NCI-H1092 treated with DMSO at 0.1 percent for 48 hours (cell line): ENCODE measurements at regions not wholly inside any gene's neighbourhood (a gene's known extent, or its start where the extent isn't known, plus 50 kb on each side); places are given as distances from the start of the nearest gene placed in this dataset.

ENCODE experiments used
- DNase-seq: peaks from one replicate; lab custom pipeline; 2025; lab: John Stamatoyannopoulos, UW

DNA sequence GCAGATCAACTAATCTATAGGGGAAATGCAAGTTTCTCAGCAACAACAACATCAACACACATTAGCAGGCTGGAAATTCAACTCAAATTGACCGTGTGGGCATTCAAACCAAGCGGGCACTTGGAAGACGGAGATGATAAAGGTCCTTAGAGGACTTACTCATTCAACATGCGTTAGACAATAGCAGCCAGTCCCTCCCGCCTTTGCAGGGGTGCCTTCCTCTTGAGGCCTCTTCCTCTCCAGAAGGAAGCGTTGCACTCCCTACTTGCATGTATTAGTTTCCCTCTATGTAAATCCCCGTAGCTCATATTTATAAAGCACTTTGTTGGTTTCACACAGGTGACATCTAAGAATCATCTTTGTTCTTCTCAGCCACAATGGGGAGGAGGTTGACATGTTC lies 300.8 kb upstream of the STXBP5 start:
- no peak for DNase-seq

DNA sequence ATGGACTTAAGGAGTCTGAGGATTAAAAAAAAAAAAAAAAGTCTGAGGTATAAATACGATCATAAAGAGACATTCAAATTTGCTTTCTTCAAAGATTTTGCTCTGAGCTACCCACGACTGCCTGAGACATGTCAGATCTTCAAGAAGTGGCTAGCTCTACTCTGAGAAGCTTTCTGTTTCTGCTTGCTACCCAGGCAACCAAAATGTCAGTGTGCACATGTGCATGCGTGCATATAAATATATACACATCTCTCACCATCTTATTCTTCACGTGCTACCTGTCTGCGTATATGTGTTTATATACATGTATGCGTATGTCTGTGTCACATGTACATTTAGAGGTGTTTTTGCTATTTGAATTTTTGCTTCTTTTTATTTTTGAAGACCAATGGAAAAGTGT lies 299.6 kb upstream of the STXBP5 start:
- no peak for DNase-seq

DNA sequence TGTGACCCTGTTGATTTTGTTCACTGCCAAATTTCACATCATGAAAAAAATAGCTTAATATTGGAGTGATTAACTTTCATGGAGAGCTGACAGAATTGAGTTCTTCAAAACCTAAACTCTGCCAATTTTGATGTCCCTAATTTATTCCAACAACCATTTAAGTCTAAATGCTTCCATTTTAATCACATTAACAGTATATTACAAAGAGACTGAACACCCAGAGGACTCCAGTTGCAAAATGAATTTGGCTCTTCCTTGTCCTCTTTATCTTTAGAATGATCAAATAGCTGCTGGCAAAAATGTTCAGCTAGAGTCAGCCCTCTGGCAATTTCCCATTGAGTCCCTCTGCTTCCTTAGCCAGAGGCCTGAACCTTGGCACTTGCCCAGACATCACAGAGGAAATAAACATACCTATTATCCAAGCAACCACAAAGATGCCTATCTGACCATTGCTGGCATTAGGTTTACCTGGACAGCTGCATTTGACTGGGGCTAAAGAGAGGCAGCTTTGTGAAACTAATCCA lies 299.0 kb upstream of the STXBP5 start:
- DNase-seq: peak; percentile 91

DNA sequence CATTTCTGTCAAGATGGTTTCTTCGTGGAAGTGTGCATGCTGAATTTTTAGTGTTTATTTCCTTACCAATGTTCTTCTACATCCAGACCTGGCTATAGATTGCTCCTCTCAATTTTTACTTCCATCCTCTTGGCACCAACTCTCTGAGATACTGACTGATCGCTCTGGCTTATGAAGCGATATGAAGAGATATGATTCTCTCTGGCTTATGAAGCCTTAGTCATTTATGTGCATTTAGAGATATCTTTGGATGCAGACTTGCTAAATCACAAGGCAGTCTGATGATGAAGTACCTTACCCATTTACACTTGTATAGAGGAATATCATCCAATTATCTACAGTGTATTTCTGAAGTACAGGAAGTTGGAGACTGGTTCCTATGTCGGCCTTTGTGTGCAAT lies 295.4 kb upstream of the STXBP5 start:
- no peak for DNase-seq

DNA sequence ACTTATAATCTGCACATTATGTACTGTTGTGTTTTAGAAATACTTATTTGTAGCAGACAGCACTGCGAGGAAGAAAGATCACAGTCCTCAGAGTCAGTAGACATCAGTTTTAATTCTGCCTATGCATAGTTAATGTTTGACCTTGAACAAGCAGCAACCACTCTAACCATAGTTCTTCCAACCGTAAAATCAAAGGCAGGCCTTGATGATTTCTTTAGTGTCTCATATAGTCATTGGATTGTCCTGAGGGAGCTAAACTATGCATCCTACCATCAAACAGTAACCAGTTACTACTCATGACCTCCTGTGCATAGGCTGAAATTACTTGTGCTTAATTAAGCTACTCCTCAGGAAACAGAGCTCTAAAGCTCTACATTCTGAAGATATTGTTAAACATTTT lies 294.8 kb upstream of the STXBP5 start:
- DNase-seq: no peak

DNA sequence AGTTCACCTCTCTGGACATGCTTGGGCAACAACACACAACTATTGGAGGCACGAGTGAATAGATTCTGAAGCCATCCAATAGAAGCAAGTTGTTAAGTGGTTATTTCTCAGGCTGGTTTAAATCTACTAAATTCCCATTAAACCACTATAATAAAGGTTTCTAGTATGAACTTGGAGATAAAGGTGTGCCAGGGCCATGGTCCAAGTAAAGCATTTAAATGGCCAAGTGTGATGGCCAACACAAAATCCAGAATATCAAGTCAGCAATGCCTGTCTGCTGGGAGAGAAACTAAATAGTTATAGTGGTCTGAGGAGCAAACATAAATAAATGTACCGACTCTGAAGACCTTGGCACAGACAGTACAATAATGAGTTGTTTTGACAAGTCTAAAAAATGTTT lies 294.3 kb upstream of the STXBP5 start:
- DNase-seq: no peak

DNA sequence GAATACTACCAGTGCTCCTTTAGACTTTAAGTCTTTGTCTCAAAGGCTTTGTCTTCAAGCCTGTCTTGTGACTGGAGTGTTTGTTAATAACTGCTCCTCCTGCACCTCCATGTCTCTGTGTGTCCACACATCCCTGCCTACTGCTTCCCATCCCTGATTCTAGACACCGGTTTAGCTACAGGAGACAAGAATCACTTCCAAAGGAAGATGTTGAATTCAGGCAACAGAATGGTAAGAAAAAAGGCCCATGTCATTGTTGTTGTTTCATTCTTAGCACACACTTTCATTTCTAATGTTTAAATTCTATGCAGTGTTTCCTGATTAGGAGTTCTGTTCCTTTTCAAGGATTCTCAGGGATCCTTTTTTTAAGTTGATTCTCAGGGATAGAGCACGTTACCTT lies 293.6 kb upstream of the STXBP5 start:
- no peak for DNase-seq

DNA sequence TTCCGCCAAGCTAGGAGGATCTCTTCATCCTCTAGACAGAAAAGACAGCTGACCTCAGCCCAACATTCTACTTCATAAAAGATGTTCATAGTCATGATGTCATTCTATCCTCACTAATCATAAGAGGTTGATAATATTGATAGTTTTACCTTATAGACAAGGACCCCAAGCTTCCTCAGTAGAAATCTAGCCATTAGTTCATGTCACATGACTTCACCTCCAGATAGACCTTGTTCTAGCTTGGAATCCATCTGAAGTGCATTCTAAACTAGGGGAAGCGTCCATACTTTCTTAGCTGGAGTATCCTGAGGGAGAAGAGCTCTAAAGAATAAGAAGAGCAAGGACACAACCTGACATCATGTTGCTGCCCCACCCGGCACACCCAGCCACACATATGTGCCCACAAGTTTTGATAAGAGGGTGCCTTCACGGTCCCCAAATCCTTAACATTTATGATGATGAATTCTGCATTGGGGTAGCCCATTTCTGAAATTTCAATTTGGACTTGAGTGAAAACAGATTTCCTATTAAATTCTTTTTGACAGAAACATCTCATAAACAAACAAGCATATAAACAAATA lies 292.5 kb upstream of the STXBP5 start:
- DNase-seq: no peak

DNA sequence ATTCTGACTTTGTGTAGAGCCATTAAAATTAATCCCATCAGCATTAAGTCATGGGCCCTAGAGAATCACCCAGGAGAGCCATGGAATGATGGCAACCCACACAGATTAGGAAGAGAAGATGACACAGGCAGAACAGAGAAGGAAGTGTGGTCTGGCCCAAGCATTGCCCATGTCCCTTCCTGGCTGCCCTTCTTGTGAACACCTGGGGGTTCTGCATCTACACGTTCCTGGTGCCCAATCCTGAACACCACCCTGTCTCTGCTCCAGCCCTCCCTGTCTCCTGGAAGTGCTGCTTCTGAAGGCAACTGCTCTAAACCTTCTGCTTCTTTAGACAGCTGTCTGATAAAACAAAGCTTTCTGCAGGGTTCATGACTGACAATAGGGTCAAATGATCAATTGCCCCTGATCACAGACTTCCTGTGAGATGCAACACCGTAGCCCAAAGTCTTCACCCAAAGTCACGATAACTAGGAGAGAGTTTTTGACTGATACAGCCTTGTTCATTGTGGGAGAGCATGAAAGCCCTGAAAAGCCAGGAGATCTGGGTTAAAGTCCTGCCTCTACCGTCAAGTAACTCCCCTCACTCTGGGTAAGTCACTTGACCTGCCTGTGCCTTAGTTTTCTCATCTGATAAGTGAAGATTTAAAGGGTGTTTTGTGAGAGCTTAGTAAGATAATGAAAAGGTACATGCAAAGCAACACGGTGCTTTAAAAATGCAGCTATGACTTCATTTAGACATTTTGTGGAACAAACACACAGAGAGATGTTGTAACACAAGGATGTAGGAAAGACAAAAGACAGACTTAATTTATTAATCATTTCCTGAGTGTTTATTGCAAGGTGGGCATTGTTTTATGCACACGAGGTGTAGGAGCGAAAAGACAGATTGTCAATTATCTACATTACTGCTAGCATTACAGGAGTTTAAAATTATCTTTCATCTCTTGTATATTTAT lies 291.2 kb upstream of the STXBP5 start:
- no peak for DNase-seq

DNA sequence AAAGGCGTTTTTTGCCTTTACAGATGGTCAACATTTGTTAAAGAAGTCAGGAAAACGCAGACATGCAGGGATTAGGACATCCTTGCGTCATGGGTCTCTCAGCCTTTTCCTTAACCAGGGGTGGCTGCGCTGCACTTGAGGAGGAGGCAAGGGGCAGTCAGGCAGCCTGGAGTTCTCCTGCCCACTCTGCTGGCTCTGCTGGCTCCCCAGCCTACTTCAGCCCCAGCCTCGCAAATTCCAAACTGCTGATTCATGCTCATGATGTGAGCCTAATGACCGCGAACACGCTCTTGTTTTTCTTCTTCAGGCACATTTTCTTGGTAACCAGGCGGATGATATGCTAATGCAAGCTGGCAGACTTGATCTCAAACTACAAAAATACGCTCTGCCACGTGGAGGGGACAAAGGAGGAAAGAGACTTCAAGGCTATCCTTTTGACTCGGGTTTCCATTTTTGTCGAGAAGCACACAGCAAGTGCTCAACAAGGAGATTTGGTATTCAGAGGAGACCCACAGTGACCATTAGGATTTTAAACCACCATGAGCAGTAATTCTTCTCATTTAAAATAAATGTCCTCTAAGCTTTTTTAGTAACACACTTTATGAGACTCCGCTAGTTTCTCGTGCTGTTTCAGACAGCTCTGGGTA lies 290.3 kb upstream of the STXBP5 start:
- DNase-seq: no peak

DNA sequence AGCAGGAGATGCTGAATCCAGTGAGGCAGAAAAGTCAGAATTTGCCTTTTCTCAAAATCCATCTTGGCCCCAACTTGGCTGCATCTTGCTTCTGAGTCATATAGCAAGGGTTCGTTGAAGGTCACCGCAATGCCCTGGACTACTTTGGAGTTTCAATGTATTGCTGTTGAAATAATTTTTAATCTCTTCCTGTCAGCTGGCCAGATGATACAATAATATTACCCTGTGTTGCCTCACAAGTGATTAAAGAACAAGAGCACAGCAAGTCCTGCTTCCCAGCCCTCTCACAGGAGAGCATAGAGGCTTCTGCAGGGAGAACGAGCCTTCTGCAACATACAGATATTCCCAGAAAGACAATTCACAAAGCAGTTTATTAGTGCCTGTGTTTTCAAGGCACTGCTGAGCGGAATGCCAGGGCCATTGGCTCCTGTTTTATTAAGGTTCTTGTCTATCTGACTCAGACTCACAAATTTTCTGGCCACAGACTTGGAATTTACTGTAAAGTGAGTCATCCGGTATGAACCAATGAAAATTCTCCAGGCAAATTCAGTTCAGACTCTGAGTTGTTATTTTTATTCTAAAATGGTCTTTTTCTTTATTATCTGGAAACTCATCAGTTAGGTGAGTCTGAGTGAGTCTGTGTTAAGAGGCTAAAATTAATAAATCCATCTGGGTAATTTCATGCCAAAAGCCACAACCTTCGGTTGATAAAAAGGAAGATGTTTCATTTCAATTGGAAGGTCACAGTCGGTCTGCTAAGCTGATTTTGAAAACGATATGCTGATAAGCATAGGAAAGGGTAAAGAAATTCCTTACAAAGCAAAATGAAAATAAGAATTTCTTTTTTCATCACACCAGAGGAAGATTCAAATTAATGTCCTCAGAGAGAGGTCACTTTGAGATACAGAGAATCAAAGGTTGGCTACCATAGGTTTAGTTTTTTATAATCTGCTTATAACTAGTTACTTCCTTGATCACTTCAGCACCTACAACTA lies 289.4 kb upstream of the STXBP5 start:
- DNase-seq: no peak

DNA sequence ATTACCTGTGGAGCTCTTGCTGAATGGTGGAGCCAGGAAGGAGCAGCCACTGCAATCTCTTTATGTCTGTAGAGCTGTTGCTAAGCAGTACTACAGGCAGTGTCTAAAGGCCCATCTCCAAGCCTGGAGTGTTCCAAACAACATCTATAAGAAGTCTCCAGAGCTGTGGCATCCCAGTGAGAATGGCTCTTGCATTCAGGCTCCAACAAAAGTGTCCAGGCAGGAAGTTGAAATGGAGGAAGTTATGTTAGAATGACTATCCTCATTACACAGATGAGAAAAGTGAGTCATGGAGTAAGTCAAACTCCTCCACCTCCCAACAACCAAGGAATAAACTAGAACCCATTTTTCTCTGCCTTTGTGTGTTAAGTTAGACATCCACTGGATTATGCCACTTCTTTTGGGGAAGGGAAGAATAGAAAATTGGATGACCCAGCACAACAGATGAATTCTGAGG lies 288.5 kb upstream of the STXBP5 start:
- DNase-seq: no peak

DNA sequence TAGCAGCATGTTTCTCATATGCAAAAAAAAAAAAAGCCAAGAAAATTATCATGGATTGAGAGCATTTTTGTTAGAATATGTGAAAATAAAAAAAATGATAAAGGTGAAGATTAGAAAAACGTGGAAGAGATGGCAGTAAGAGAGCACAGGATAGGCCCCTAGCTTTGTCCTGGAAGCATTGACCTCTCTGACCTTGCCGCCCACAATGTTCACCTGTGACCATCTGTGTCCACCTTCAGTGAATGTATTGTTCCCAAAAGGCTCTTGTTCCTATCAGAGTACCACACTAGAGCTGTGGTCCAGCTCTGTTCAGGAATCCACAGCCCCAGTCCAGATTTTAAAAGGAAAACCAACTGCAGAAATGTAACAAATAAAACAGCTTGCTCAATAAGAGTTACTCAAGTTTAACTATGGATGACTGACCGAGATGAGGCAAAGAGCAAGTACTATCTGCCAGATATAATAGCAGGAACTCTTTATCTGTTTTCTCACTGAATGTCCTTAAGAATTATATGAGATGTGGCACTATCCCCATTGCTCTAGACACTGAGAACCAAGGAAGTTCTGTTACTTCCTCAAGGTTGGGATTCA lies 287.7 kb upstream of the STXBP5 start:
- DNase-seq: no peak

DNA sequence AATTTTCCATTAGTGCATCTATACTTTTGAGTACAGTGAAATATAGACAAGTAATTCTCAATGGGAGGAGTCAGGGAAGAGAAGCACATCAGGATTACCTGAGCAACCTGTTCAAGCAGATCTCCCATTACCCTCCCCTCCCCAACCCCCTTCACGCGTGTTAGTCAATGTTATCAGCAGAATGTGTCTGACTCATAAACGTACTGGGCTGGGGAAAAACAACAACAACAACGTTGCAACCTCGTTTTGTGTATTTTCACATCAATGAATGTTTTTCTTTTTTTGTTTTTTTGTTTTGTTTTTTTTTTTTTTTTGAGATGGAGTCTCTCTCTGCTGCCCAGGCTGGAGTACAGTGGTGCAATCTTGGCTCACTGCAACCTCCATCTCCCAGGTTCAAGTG lies 287.0 kb upstream of the STXBP5 start:
- DNase-seq: no peak

DNA sequence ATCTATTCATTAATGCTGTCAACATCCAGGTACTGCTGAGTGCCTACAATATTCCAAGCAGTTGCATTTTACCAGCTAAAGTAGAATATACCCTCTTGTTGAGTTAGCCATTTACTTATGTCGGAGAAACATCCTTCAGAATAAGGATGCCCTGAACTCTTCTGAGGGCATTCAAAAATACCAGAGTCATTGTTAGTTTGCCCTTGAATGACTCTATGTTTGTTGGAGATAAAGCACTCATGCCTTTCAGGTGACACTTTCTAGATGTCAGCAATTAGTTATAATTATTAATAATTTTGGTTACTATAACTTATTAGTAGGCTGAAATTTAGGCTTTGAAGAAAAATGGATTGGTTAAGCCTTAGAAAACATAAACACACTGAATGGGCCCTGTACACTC lies 286.2 kb upstream of the STXBP5 start:
- no peak for DNase-seq

DNA sequence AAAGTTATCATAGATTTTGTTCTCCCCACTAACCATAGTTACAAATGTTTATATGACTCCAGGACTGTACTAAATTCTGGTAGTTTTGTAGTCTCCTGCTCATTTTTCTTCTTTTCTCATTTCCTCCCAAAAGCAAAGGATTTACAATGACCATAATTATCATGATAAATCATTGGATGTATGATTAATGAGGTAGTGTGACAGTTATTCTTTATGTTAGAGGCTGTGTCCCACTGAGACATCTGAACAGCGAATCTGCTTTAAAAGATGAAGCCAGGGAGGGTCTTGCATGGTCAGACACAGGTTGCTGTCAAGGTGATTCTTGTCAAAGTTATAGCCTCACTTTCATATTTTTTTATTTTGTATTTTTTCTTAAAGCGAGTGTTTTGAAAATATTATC lies 285.2 kb upstream of the STXBP5 start:
- no peak for DNase-seq

DNA sequence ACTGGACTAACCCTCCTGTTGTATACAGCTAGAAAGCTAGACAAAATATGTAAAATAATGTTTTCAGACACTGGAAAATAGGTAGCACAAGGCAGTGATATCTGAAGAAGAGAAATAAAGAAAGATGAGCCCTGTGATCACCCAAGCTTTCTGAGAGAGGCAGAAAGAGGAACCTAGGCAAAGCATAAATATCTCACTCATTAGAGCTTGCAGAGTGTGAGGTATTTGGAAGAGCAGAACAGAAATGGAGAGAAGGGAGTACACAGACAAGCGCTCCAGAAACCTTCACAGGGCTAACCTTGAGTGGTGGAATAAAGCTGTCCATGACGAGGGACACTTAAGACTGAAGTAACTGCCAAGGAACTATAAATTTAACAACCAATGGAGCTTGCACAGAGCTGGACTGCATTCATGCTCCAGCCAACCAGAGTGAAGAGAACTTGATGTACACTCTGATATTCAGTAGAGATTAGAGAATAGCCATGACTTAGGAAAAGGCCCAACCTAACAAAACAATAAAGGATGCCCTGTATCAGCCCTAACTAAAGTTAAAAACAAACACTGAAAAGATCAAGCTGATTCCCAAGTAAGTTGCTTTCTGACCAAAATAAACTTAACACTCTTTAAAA lies 280.9 kb upstream of the STXBP5 start:
- no peak for DNase-seq

DNA sequence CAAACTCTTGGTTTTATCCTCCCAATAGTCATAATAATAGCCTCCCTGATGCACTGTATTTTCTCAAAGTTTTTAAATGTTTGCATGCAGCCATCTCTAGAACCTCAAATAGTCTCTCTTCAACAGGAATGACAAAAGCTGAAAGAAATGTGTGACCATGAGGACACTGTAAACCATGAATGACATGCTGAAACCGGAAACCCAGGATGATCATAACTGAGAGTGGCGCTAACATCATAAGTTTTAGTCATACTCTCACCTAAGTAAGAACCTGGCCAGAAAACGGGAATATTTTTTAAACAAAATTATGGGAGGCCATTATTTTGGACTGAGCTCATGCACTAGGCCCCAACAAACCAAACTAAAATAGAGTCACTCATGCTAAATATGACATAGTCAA lies 278.4 kb upstream of the STXBP5 start:
- no peak for DNase-seq

DNA sequence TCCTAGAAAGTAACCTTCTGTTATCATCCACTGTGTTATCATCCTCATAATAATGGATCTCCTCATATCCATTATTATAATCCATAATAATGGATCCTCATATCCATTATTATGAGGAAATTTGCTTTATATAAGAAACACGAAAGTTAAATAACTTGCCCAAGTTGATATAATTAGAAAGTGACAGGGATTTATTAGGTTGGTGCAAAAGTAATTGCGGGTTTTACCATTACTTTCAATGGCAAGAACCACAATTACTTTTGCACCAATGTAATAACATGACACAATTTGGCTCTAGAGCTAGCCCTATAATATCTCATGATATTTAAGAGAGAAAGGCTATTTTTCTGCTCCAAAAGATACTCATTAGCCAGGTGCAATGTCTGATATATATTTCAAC lies 275.7 kb upstream of the STXBP5 start:
- DNase-seq: no peak

DNA sequence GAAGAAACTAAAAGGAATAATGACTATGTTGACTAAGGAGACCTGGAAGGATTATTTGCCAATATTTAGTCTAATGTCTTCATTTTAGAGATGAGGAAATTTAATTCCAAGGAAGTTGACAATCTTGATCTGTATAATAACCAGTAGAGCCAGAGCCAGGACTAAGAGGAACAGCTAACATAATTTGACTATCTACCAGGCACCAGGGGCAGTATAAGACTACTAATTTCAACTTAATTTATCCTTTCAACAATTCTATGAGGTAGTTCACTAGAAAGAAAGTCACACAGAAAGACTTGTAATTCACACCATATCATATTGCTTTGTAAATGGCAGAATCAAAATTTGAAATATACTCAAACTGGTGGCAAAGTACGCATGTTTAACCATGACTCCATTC lies 273.0 kb upstream of the STXBP5 start:
- peak; percentile 2 for DNase-seq

DNA sequence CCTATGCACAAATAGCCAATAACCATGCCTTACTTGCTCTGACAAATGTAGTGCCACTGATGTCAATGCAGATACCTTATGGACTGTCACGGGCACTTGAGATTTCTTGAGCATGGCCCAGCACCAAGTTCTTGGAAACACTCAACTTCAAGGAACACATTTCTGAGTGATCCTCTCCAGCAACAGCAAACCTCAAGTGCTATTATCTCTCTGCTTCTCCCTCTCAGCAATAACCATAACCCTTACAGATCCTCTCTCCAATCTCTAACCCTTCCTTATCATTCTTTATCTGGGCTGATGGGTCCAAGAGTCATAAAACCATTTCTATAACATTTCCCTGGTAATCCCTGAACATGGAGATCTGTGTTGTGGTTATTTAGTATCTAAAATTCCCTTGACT lies 266.9 kb upstream of the STXBP5 start:
- DNase-seq: no peak
